Loucy (cell line): ENCODE measurements at regions not wholly inside any gene's neighbourhood (a gene's known extent, or its start where the extent isn't known, plus 50 kb on each side); places are given as distances from the start of the nearest gene placed in this dataset.

Experiments used
- EZH2phosphoT487 ChIP-seq: fragments of 200-600 bp; IDR thresholded peaks from 2 replicates; pipeline ENCODE4 v1.6.1; 2018; ENCODE audit warnings: antibody characterized with exemption, mild to moderate bottlenecking, moderate library complexity, borderline replicate concordance
- TF ChIP-seq, protein P1 (sequence below): fragments of 200-600 bp; sonication (generic); conservative IDR thresholded peaks from 2 replicates; pipeline ENCODE4 v1.5.1; 2014; ENCODE audit warnings: mild to moderate bottlenecking, antibody characterized with exemption, low read length

DNA sequence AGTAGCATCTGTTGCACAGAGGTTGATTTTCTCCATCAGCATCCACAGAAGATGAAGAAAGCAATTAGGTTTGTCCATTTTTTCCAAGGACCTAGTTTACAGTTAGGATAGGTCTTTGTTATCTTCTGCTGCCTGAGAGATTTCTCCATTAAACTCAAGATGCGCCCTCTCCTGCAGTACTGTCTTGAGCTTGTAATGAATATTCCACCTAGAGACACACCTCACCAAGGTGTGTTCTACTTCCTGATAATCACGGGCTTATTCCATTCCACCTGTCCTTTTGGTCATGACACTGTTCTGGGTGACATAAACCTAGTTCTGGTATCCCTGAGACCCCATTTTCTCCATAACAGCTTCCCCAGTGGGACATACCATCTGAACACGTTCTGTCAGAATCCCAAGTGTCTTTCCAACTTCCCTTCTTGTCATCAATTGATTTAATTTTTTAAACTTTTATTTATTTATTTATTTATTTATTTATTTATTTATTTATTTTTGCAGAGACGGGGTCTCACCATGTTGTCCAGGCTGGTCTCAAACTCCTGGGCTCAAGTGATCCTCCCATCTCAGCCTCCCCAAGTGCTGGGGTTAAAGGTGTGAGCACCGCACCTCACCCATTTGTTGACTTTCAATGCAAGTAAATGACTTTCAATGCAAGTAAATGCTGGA is 75.6 kb upstream of the HS3ST5 start:
- TF ChIP-seq, protein P1, sequence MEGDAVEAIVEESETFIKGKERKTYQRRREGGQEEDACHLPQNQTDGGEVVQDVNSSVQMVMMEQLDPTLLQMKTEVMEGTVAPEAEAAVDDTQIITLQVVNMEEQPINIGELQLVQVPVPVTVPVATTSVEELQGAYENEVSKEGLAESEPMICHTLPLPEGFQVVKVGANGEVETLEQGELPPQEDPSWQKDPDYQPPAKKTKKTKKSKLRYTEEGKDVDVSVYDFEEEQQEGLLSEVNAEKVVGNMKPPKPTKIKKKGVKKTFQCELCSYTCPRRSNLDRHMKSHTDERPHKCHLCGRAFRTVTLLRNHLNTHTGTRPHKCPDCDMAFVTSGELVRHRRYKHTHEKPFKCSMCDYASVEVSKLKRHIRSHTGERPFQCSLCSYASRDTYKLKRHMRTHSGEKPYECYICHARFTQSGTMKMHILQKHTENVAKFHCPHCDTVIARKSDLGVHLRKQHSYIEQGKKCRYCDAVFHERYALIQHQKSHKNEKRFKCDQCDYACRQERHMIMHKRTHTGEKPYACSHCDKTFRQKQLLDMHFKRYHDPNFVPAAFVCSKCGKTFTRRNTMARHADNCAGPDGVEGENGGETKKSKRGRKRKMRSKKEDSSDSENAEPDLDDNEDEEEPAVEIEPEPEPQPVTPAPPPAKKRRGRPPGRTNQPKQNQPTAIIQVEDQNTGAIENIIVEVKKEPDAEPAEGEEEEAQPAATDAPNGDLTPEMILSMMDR: no peak
- no peak for TF ChIP-seq EZH2phosphoT487
